H1 (cell line): ENCODE measurements at regions not wholly inside any gene's neighbourhood (a gene's known extent, or its start where the extent isn't known, plus 50 kb on each side); places are given as distances from the start of the nearest gene placed in this dataset.

ENCODE experiments used
- GABPA ChIP-seq: IDR thresholded peaks from 2 replicates; pipeline ENCODE4 v1.6.1; 2011; ENCODE audit warnings: mild to moderate bottlenecking, low read length, moderate library complexity, borderline replicate concordance; ENCODE audit not compliant: insufficient read depth
- MAFK ChIP-seq: IDR thresholded peaks from 2 replicates; pipeline ENCODE4 v1.6.1; 2012; ENCODE audit warnings: low read depth, mild to moderate bottlenecking, improper control_type of control experiment, low read length
- NRF1 ChIP-seq: IDR thresholded peaks from 2 replicates; pipeline ENCODE4 v1.6.1; 2011; ENCODE audit warnings: mild to moderate bottlenecking, low read depth, low read length, improper control_type of control experiment

GRCh38 chr6:11326116-11326515 lies 93.6 kb upstream of the NEDD9 start (continued):
- no peak for TF ChIP-seq NRF1
- no peak for TF ChIP-seq MAFK
- TF ChIP-seq GABPA, result no peak
